Endothelial cell (in vitro differentiated cells): ENCODE measurements at regions not wholly inside any gene's neighbourhood (a gene's known extent, or its start where the extent isn't known, plus 50 kb on each side); places are given as distances from the start of the nearest gene placed in this dataset.

Experiments
- DNase-seq: peaks from one replicate; pipeline ENCODE4 v3.0.0; 2021; ENCODE audit warnings: low spot score
- H3K27ac Mint-ChIP-seq: one replicate; pipeline ENCODE4 v1.8.0; 2021; ENCODE audit warnings: mixed read lengths, inconsistent platforms; ENCODE audit not compliant: unreplicated experiment
- H3K27me3 Mint-ChIP-seq: one replicate; pipeline ENCODE4 v1.8.0; 2021; ENCODE audit warnings: mild to moderate bottlenecking, moderate library complexity, mixed read lengths, inconsistent platforms; ENCODE audit not compliant: unreplicated experiment
- H3K36me3 Mint-ChIP-seq: one replicate; pipeline ENCODE4 v1.8.0; 2021; ENCODE audit warnings: mild to moderate bottlenecking, low read depth, mixed read lengths, inconsistent platforms; ENCODE audit not compliant: unreplicated experiment
- H3K4me1 Mint-ChIP-seq: one replicate; pipeline ENCODE4 v1.8.0; 2021; ENCODE audit warnings: mild to moderate bottlenecking, mixed read lengths, inconsistent platforms; ENCODE audit not compliant: unreplicated experiment
- H3K4me3 Mint-ChIP-seq: one replicate; pipeline ENCODE4 v1.8.0; 2021; ENCODE audit warnings: mild to moderate bottlenecking, mixed read lengths, inconsistent platforms; ENCODE audit not compliant: unreplicated experiment
- H3K9me3 Mint-ChIP-seq: one replicate; pipeline ENCODE4 v1.8.0; 2021; ENCODE audit warnings: mixed read lengths, inconsistent platforms; ENCODE audit not compliant: unreplicated experiment
- TF ChIP-seq, protein P1 (sequence below): fragments of 200-600 bp; sonication (generic); IDR thresholded peaks from one replicate; pipeline ENCODE4 v1.5.0; 2021; ENCODE audit warnings: antibody characterized with exemption; ENCODE audit not compliant: unreplicated experiment

GRCh38 chr10:128443925-128444518, 317.8 kb upstream of the MKI67 start:
- Mint-ChIP-seq H3K27ac (no peak overlapping the region), H3K9me3 (no peaks in the 10 kb centered on the region), H3K4me3 (no peak overlapping the region), H3K27me3 (peaks cover 1% of the 10 kb centered on the region), H3K4me1 (no peaks in the 10 kb centered on the region), H3K36me3 (no peaks in the 10 kb centered on the region)
- DNase-seq: no peak
- TF ChIP-seq, protein P1, sequence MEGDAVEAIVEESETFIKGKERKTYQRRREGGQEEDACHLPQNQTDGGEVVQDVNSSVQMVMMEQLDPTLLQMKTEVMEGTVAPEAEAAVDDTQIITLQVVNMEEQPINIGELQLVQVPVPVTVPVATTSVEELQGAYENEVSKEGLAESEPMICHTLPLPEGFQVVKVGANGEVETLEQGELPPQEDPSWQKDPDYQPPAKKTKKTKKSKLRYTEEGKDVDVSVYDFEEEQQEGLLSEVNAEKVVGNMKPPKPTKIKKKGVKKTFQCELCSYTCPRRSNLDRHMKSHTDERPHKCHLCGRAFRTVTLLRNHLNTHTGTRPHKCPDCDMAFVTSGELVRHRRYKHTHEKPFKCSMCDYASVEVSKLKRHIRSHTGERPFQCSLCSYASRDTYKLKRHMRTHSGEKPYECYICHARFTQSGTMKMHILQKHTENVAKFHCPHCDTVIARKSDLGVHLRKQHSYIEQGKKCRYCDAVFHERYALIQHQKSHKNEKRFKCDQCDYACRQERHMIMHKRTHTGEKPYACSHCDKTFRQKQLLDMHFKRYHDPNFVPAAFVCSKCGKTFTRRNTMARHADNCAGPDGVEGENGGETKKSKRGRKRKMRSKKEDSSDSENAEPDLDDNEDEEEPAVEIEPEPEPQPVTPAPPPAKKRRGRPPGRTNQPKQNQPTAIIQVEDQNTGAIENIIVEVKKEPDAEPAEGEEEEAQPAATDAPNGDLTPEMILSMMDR: no peak

- Mint-ChIP-seq H3K9me3 (no peaks in the 10 kb centered on the region), H3K4me3 (no peak overlapping the region)
- DNase-seq: no peak
Observed at GRCh38 chr10:128448796-128449195, 322.6 kb upstream of the MKI67 start.

GRCh38 chr10:128451879-128452278, 325.7 kb upstream of the MKI67 start:
- Mint-ChIP-seq H3K9me3 (no peaks in the 10 kb centered on the region), H3K27ac (no peak overlapping the region), H3K27me3 (peaks cover 1% of the 10 kb centered on the region), H3K36me3 (no peaks in the 10 kb centered on the region), H3K4me1 (no peaks in the 10 kb centered on the region), H3K4me3 (no peak overlapping the region)
- DNase-seq: no peak
- TF ChIP-seq, protein P1: no peak

More at GRCh38 chr10:128448796-128449195, 322.6 kb upstream of the MKI67 start:
- Mint-ChIP-seq H3K27ac (no peak overlapping the region), H3K36me3 (no peaks in the 10 kb centered on the region), H3K27me3 (peaks cover 1% of the 10 kb centered on the region), H3K4me1 (no peaks in the 10 kb centered on the region)
- TF ChIP-seq, protein P1: no peak

DNA sequence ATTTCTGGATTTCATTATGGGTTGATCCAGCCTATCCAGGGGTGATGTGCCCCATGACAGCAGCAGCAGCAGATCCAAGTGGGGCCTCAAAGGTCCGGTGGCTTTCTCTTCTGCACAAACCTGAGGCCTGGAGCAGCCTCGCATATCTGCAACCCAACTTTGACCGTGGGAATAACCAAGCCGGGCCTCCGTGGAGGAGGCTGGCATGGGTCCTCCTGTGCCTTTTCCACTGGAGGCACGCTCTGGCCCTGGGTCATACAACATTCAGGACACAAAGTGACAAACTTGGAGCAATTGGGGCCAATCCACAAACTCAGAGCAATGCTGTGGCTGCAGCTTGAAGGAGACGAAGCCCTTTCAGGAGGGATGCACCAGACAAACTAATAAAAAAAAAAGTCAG, 330.0 kb upstream of the MKI67 start:
- no peak overlapping the region for H3K27ac Mint-ChIP-seq
- TF ChIP-seq, protein P1: no peak
- H3K9me3 Mint-ChIP-seq: no peaks in the 10 kb centered on the region
- no peaks in the 10 kb centered on the region for H3K36me3 Mint-ChIP-seq
- no peaks in the 10 kb centered on the region for H3K4me1 Mint-ChIP-seq
- H3K4me3 Mint-ChIP-seq: no peak overlapping the region
- H3K27me3 Mint-ChIP-seq: peaks cover 2% of the 10 kb centered on the region
- DNase-seq: no peak

- Mint-ChIP-seq H3K9me3 (no peaks in the 10 kb centered on the region), H3K27ac (no peak overlapping the region), H3K4me3 (no peak overlapping the region), H3K4me1 (no peaks in the 10 kb centered on the region), H3K36me3 (no peaks in the 10 kb centered on the region), H3K27me3 (peaks cover 4% of the 10 kb centered on the region)
- DNase-seq: no peak
- TF ChIP-seq, protein P1: no peak
Observed at GRCh38 chr10:128457136-128457535, 330.9 kb upstream of the MKI67 start.
